Glutamatergic neuron (in vitro differentiated cells): ENCODE measurements at regions not wholly inside any gene's neighbourhood (a gene's known extent, or its start where the extent isn't known, plus 50 kb on each side); places are given as distances from the start of the nearest gene placed in this dataset.

Source experiments
- DNase-seq: peaks from one replicate; pipeline ENCODE4 v3.0.0; 2022
- H3K27ac Mint-ChIP-seq: one replicate; pipeline ENCODE4 v1.8.0; 2020; ENCODE audit warnings: mild to moderate bottlenecking, mixed read lengths, inconsistent platforms; ENCODE audit not compliant: unreplicated experiment
- H3K27me3 Mint-ChIP-seq: one replicate; pipeline ENCODE4 v1.8.0; 2020; ENCODE audit warnings: mild to moderate bottlenecking, moderate library complexity, mixed read lengths, inconsistent platforms; ENCODE audit not compliant: unreplicated experiment
- H3K36me3 Mint-ChIP-seq: one replicate; pipeline ENCODE4 v1.8.0; 2020; ENCODE audit warnings: mild to moderate bottlenecking, mixed read lengths, inconsistent platforms; ENCODE audit not compliant: unreplicated experiment
- H3K4me1 Mint-ChIP-seq: one replicate; pipeline ENCODE4 v1.8.0; 2020; ENCODE audit warnings: mild to moderate bottlenecking, low read depth, mixed read lengths, inconsistent platforms; ENCODE audit not compliant: unreplicated experiment
- H3K4me3 Mint-ChIP-seq: one replicate; pipeline ENCODE4 v1.8.0; 2020; ENCODE audit warnings: mild to moderate bottlenecking, mixed read lengths, inconsistent platforms; ENCODE audit not compliant: unreplicated experiment
- H3K9me3 Mint-ChIP-seq: one replicate; pipeline ENCODE4 v1.8.0; 2020; ENCODE audit warnings: mild to moderate bottlenecking, moderate library complexity, mixed read lengths, inconsistent platforms; ENCODE audit not compliant: unreplicated experiment
- TF ChIP-seq, protein P1 (sequence below): fragments of 200-600 bp; sonication (generic); IDR thresholded peaks from one replicate; pipeline ENCODE4 v1.5.0; 2021; ENCODE audit not compliant: partially characterized antibody, unreplicated experiment

DNA sequence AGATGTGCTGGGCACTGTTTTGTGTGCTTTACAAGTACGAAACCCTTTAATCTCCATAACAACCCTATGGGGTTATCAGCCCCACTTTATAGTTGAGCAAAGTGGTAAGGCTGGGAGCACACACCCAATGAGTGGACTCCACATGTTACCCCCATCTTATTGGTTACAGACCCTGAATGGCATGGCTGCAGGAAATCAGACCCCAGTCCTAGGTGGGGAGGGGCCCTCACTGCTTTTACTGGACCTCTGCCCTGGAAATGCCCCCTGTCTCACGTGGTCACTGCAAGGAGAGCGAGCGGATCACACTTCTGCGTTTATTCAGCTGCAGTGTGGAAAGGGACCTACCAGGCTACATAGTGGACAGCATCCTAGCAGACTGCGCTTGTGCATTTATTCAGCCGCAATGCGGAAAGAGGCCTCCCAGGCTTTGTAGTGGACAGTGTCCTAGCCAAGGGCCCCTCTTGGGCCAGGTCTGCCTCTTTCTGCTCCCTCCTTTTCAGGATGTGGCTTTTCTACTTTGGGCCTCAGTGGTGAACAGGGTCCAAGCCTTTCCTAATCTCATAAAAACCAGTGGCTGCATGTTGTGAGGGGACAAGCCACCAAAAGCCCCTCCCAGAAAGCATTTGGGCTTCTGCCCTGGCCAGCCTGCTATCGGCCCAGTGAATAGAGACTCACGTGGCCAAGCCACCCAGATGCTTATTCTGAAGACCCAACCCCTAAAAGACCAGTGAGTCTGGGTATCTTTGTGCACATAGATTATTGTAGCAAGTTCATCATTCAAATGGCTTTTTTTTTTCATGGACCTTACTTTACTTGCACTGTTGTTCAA is 405.7 kb upstream of the RNF32 start:
- Mint-ChIP-seq H3K27me3 (no peaks in the 10 kb centered on the region), H3K9me3 (peaks cover 2% of the 10 kb centered on the region), H3K27ac (no peak overlapping the region), H3K4me3 (no peak overlapping the region), H3K36me3 (no peaks in the 10 kb centered on the region), H3K4me1 (no peaks in the 10 kb centered on the region)
- DNase-seq: no peak
- TF ChIP-seq, protein P1, sequence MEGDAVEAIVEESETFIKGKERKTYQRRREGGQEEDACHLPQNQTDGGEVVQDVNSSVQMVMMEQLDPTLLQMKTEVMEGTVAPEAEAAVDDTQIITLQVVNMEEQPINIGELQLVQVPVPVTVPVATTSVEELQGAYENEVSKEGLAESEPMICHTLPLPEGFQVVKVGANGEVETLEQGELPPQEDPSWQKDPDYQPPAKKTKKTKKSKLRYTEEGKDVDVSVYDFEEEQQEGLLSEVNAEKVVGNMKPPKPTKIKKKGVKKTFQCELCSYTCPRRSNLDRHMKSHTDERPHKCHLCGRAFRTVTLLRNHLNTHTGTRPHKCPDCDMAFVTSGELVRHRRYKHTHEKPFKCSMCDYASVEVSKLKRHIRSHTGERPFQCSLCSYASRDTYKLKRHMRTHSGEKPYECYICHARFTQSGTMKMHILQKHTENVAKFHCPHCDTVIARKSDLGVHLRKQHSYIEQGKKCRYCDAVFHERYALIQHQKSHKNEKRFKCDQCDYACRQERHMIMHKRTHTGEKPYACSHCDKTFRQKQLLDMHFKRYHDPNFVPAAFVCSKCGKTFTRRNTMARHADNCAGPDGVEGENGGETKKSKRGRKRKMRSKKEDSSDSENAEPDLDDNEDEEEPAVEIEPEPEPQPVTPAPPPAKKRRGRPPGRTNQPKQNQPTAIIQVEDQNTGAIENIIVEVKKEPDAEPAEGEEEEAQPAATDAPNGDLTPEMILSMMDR: no peak

DNA sequence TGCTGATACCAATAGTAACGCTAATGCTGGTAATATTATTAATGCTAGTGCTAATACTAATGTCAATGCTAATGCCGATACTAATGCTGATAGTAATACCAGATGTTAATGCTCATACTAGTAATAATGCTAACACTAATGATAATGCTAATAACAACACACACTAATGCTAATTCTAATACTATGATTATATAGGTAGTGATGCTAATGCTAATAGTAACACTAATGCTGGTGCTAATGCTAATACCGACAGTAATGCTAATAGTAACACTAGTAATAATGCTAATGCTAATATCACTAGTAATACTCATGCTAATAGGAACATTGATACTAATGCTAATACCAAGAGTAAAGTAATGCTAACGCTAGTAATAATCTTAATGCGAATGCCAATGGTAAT is 406.4 kb upstream of the RNF32 start:
- Mint-ChIP-seq H3K27me3 (no peaks in the 10 kb centered on the region), H3K4me3 (no peak overlapping the region), H3K27ac (no peak overlapping the region), H3K4me1 (no peaks in the 10 kb centered on the region), H3K36me3 (no peaks in the 10 kb centered on the region), H3K9me3 (peaks cover 2% of the 10 kb centered on the region)
- no peak for DNase-seq
- TF ChIP-seq, protein P1: no peak

DNA sequence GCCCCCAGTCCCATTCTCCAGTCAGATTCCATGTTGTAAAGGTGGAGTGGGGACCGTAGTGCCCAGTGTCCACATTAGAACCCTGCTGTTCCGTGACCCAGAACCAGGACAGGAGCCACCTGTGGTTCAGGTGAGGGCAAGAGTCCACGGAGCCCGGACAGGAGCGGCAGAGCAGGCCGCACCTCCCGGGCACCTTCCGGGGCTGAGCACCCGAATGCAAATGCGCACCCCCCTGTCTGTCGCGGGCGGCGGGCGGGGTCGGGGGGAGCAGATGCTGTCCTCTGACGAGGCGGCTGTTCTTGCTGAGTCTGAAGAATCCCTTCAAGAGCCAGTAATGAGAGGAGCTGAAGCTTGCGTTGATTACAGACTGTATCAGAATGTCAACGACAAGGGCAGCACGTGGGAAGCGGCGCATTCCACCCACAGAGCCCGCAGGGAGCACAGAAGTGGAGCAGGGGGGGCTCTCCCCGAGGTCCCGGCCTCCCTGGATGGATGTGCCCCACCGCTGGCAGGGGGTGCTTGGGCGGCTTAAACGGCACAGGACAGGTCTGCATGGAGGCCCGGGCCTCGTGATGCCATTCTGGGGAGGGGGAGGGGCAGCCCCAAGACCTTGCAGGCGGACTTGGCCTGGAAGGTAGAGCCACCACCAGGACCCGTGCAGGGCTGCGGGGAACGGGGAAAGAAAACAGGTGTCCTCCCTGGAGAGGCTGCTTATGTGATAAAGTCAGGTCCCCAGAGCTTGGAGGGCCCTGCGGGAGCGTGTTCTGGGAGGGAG is 407.5 kb upstream of the RNF32 start:
- DNase-seq: no peak
- Mint-ChIP-seq H3K9me3 (peaks cover 2% of the 10 kb centered on the region), H3K4me3 (no peak overlapping the region), H3K27ac (no peak overlapping the region), H3K27me3 (no peaks in the 10 kb centered on the region), H3K36me3 (no peaks in the 10 kb centered on the region), H3K4me1 (no peaks in the 10 kb centered on the region)
- TF ChIP-seq, protein P1: no peak

DNA sequence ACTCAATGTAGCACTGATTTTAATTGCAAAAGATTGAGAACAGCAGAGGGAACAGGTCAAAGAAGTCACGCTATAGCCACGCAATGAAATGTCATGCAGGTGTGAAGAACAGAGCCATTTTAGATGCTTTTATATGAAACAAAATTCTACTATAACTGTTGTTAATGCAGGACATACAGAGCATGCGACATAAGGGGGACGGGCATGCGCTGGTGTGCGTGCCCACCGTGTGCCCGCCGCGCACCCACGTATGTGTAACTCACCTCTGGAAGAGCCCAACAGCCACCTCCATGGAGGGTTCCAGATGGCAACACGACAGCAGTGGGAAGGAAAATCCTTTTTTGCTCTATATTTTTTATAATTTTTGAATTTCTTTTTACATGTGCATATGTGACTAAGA is 410.0 kb upstream of the RNF32 start:
- Mint-ChIP-seq H3K27ac (no peak overlapping the region), H3K36me3 (no peaks in the 10 kb centered on the region), H3K9me3 (no peaks in the 10 kb centered on the region), H3K4me1 (no peaks in the 10 kb centered on the region), H3K4me3 (no peak overlapping the region), H3K27me3 (no peaks in the 10 kb centered on the region)
- TF ChIP-seq, protein P1: no peak
- DNase-seq: no peak

DNA sequence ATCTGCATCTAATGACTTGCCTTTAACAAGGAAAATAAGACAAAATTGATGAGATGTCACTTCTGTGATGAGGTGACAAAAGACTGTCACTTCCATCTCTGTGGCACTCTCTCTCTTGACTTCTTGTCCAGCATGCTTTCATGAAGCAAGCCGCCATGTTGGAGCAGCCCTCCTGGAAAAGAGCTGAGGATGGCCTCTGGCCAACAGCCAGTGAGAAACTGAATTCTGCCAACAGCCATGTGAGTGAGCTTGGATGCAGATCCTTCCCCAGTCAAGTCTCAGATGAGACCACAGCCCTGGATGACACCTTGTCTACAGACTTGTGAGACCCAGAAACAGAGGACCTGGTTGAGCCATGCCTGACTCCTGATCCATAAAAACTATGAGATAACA is 412.6 kb upstream of the SHH start:
- Mint-ChIP-seq H3K27me3 (no peaks in the 10 kb centered on the region), H3K4me1 (no peaks in the 10 kb centered on the region), H3K4me3 (no peak overlapping the region), H3K9me3 (no peaks in the 10 kb centered on the region), H3K36me3 (no peaks in the 10 kb centered on the region), H3K27ac (no peak overlapping the region)
- TF ChIP-seq, protein P1: no peak
- no peak for DNase-seq
